HG02981 (cell line): ENCODE measurements at regions not wholly inside any gene's neighbourhood (a gene's known extent, or its start where the extent isn't known, plus 50 kb on each side); places are given as distances from the start of the nearest gene placed in this dataset.
"Not testable (repeated sequence)": the region's sequence is repeated elsewhere in the genome, so short reads cannot be mapped to it uniquely, and the experiment has no call there.

ENCODE experiments used
- ATAC-seq: cut with Tn5 transposase; IDR thresholded peaks from one replicate; pipeline ENCODE4 v1.9.1; 2021; ENCODE audit warnings: mild to moderate bottlenecking, moderate library complexity; ENCODE audit not compliant: unreplicated experiment

- no peak for ATAC-seq
These were observed 69.8 kb downstream of the RMI2 start for GRCh38 chr16:11414815-11415775.

- ATAC-seq, result no peak
These were observed 71.2 kb downstream of the RMI2 start for GRCh38 chr16:11416228-11417001.

GRCh38 chr16:11417487-11417886 is 72.2 kb downstream of the RMI2 start:
- ATAC-seq, result no peak

- no peak for ATAC-seq
These were observed 73.2 kb downstream of the RMI2 start for GRCh38 chr16:11418506-11418905.

DNA sequence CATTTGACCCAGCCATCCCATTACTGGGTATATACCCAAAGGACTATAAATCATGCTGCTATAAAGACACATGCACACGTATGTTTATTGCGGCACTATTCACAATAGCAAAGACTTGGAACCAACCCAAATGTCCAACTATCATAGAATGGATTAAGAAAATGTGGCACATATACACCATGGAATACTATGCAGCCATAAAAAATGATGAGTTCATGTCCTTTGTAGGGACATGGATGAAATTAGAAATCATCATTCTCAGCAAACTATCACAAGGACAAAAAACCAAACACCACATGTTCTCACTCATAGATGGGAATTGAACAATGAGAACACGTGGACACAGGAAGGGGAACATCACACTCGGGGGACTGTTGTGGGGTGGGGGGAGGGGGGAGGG is 74.8 kb downstream of the RMI2 start:
- not testable (repeated sequence) for ATAC-seq

DNA sequence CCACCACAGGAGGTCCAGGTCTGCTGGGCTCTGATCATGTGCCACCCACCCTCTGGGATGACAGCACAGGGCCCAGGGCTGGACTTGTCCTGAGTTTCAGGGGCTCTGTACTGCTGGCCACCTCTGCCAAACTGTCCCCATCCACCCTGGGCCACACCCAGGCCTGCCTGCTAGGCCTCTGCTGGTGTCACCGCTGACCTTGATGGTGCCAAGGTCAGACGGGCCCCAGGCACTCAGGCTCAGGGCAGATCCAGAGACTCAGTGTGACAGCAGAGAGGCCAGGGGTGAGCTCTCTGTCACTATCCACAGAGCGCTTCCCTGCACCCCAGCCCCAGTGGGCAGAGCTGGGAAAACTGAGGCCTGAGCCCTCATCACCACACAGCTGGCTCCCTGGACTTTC is 75.6 kb downstream of the RMI2 start:
- ATAC-seq, result no peak

DNA sequence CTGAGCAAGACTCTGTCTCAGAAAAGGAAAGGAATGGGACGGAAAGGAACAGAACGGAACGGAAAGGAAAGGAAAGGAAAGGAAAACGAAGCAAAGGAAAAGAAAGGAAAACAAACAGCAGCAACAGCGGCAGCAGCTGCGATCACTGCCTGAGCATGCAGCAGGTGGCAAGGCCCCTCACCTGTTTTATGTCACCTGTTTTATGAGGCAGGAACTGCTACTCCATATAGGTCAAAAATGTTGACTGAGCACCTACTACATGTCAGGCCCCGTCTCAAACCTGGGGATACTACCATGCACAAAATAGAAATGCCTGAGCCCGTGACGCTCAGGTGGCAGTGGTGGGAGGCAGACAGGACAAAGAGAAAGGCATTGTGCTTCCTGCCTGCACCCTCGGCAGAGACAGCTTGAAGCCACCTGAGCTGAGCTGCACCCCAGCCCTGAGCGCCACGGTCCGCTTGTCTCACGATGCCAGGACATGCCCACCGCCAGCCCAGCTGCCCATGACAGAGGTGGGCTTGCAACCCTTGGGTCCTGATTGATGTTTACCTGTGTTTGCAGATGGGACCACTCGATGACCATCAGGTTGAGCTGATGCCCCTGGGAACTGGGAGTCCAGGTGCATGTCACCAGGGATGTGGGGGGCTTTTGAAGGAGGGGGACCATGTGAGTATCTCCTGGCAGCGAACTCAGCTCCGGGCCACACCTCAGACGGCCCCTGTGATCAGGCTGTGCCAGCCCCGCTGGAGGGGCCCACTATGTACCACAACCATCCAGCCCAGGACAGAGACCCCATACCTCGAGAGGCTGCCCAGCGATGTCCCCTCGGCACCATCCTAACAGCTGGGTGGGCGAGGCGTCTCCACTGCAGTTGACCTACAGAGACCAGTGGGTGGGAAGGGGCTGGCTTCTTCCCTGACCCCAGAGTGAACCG is 77.4 kb downstream of the RMI2 start:
- no peak for ATAC-seq

- ATAC-seq, result peak; percentile 56
These were observed 78.3 kb downstream of the RMI2 start for GRCh38 chr16:11423315-11424117.

- ATAC-seq, result no peak
These were observed 78.8 kb downstream of the RMI2 start for GRCh38 chr16:11424118-11424460.

GRCh38 chr16:11425140-11425539 is 79.9 kb downstream of the RMI2 start:
- ATAC-seq, result no peak

- ATAC-seq, result no peak
These were observed 83.3 kb downstream of the RMI2 start for GRCh38 chr16:11428623-11428953.

GRCh38 chr16:11429123-11429522 is 83.9 kb downstream of the RMI2 start:
- ATAC-seq, result no peak

DNA sequence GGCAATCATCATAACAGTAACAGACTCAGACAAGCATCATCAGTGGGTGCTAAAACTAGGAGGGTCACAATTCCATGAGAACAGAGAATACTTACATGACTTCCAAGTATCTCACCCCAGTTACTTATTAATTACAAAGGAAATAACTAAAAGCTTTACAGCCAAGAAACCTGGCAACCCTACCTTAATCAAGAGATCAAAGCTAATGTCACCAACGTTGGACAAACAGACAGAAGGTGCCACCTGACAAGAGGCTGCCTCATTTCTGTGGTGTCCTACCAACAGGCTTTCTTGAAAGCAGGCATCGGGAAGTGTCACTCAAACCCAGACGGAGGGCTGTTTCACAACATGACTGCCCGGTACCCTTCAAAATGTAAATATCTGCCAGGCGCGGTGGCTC is 84.6 kb downstream of the RMI2 start:
- ATAC-seq, result no peak

- ATAC-seq, result no peak
These were observed 85.5 kb downstream of the RMI2 start for GRCh38 chr16:11430601-11431317.

GRCh38 chr16:11431915-11432465 is 86.7 kb downstream of the RMI2 start:
- ATAC-seq, result no peak

DNA sequence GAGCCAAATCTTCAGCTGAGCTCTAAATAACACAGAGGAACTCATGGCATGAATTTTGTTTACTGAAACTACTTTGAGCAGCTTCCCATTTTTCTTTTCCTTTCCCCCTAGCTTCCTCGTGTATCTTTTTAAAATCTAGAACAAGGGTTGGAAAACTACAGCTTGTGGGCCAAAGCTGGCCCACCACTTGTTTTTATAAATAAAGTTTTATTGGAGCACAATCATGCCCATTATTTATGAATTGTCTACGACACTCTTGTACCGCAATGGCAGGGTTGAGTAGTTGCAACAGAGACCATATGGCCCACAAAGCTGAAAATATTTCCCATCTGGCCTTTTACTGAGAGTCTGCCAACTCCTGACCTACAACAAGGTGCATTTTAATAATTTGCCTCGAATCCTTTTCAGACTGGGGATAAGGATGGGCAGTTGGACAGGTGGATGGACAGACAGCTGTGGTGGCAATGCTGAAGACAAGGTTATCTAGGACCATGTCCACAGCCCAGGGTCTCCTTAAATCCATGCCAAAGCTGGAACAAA is 87.7 kb downstream of the RMI2 start:
- ATAC-seq, result no peak

DNA sequence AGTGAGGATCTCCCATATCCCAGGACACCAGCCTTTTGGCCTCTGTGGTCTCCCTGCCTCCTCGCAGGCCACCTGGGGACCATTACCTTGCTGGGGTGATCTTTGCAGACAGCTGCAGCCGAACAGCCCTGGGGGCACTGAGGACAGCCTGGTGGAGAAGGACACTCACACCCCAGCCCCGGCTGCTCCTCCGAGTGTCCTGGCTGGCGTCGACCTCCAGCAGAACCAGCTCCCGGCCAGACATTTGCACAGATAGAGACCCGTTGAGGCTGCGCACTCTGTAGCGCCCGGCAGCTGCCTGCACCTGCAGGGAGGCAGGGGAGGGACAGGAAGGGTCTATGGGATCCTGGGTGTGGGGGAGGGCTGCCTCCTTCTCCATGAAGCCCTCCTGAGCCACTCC is 90.3 kb downstream of the RMI2 start:
- no peak for ATAC-seq

DNA sequence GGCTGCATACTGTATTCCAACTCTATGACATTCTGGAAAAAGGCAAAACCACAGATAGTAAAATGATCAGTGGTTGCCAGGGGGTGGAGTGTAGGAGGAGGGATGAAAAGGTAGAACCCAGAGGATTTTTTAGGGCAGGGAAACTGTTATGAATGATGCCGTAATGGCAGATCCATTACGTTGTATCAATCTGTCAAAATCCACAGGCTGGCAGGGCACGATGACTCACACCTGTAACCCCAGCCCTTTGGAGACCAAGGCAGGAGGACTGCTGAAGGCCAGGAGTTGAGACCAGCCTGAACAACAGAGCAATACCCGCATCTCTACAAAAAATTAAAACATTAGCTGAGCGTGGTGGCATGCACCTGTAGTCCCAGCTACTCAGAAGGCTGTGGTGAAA is 91.8 kb downstream of the RMI2 start:
- ATAC-seq, result no peak
